Liver (tissue), 3 donors: ENCODE measurements at regions not wholly inside any gene's neighbourhood (a gene's known extent, or its start where the extent isn't known, plus 50 kb on each side); places are given as distances from the start of the nearest gene placed in this dataset.

Source experiments
- ATF3 ChIP-seq: IDR thresholded peaks from 2 replicates; pipeline ENCODE4 v1.6.1; 2016; ENCODE audit warnings: antibody characterized with exemption
- CTCF ChIP-seq: fragments of 150-350 bp; IDR thresholded peaks from 2 replicates; pipeline ENCODE4 v1.5.1; 2017; ENCODE audit warnings: improper control_type of control experiment, low read depth, low read length; ENCODE audit not compliant: missing input control
- FOXA1 ChIP-seq: IDR thresholded peaks from 2 replicates; pipeline ENCODE4 v1.6.1; 2016; ENCODE audit warnings: antibody characterized with exemption
- GABPA ChIP-seq, 2 donors: IDR thresholded peaks in 1 of 2; conservative IDR thresholded peaks in 1 of 2; 2 replicates each; pipeline ENCODE4 v1.6.1; 2016; ENCODE audit warnings: antibody characterized with exemption in 2 of 2, mild to moderate bottlenecking in 1 of 2, moderate library complexity in 1 of 2
- JUND ChIP-seq, 2 donors: IDR thresholded peaks; 2 replicates each; pipeline ENCODE4 v1.6.1; 2016; ENCODE audit warnings: antibody characterized with exemption in 2 of 2
- RAD21 ChIP-seq, 2 donors: IDR thresholded peaks; 2 replicates each; pipeline ENCODE4 v1.6.1; 2016; ENCODE audit warnings: antibody characterized with exemption in 2 of 2, mild to moderate bottlenecking in 2 of 2
- RXRA ChIP-seq, 2 donors: IDR thresholded peaks; 2 replicates each; pipeline ENCODE4 v1.6.1; 2017 to 2018; ENCODE audit warnings: antibody characterized with exemption in 2 of 2, mild to moderate bottlenecking in 1 of 2
- TAF1 ChIP-seq: conservative IDR thresholded peaks from 2 replicates; pipeline ENCODE4 v1.6.1; 2016; ENCODE audit warnings: antibody characterized with exemption, mild to moderate bottlenecking
- YY1 ChIP-seq: IDR thresholded peaks from 2 replicates; pipeline ENCODE4 v1.6.1; 2016; ENCODE audit warnings: antibody characterized with exemption, mild to moderate bottlenecking
- TF ChIP-seq, protein P1 (sequence below): IDR thresholded peaks from 2 replicates; pipeline ENCODE4 v1.6.1; 2016; ENCODE audit warnings: antibody characterized with exemption, mild to moderate bottlenecking
- TF ChIP-seq, protein P2 (sequence below): IDR thresholded peaks from 2 replicates; pipeline ENCODE4 v1.6.1; 2016; ENCODE audit warnings: antibody characterized with exemption
- TF ChIP-seq, protein P3 (sequence below): IDR thresholded peaks from 2 replicates; pipeline ENCODE4 v1.6.1; 2016; ENCODE audit warnings: antibody characterized with exemption
- donor health status: healthy.
- donor health status: healthy.

GRCh38 chr5:118007262-118007661, 981.1 kb downstream of the DTWD2 start:
- TF ChIP-seq CTCF (no peak), RXRA (IDR thresholded peaks at IDR 0.05) (no peak), YY1 (no peak), TAF1 (no peak), GABPA (IDR thresholded peaks at IDR 0.05 in 1 of 2, conservative IDR thresholded peaks at IDR 0.05 in 1 of 2) (no peak), RAD21 (IDR thresholded peaks at IDR 0.05) (no peak), FOXA1 (no peak), ATF3 (no peak), JUND (IDR thresholded peaks at IDR 0.05) (no peak)
- TF ChIP-seq, protein P1, sequence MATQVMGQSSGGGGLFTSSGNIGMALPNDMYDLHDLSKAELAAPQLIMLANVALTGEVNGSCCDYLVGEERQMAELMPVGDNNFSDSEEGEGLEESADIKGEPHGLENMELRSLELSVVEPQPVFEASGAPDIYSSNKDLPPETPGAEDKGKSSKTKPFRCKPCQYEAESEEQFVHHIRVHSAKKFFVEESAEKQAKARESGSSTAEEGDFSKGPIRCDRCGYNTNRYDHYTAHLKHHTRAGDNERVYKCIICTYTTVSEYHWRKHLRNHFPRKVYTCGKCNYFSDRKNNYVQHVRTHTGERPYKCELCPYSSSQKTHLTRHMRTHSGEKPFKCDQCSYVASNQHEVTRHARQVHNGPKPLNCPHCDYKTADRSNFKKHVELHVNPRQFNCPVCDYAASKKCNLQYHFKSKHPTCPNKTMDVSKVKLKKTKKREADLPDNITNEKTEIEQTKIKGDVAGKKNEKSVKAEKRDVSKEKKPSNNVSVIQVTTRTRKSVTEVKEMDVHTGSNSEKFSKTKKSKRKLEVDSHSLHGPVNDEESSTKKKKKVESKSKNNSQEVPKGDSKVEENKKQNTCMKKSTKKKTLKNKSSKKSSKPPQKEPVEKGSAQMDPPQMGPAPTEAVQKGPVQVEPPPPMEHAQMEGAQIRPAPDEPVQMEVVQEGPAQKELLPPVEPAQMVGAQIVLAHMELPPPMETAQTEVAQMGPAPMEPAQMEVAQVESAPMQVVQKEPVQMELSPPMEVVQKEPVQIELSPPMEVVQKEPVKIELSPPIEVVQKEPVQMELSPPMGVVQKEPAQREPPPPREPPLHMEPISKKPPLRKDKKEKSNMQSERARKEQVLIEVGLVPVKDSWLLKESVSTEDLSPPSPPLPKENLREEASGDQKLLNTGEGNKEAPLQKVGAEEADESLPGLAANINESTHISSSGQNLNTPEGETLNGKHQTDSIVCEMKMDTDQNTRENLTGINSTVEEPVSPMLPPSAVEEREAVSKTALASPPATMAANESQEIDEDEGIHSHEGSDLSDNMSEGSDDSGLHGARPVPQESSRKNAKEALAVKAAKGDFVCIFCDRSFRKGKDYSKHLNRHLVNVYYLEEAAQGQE: no peak
- TF ChIP-seq, protein P2, sequence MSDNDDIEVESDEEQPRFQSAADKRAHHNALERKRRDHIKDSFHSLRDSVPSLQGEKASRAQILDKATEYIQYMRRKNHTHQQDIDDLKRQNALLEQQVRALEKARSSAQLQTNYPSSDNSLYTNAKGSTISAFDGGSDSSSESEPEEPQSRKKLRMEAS: no peak
- TF ChIP-seq, protein P3, sequence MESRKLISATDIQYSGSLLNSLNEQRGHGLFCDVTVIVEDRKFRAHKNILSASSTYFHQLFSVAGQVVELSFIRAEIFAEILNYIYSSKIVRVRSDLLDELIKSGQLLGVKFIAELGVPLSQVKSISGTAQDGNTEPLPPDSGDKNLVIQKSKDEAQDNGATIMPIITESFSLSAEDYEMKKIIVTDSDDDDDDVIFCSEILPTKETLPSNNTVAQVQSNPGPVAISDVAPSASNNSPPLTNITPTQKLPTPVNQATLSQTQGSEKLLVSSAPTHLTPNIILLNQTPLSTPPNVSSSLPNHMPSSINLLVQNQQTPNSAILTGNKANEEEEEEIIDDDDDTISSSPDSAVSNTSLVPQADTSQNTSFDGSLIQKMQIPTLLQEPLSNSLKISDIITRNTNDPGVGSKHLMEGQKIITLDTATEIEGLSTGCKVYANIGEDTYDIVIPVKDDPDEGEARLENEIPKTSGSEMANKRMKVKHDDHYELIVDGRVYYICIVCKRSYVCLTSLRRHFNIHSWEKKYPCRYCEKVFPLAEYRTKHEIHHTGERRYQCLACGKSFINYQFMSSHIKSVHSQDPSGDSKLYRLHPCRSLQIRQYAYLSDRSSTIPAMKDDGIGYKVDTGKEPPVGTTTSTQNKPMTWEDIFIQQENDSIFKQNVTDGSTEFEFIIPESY: no peak
